GM23338 (cell line): ENCODE measurements at regions not wholly inside any gene's neighbourhood (a gene's known extent, or its start where the extent isn't known, plus 50 kb on each side); places are given as distances from the start of the nearest gene placed in this dataset.
A peak's percentile ranks its signal among the peaks of the same experiment; 100 is the strongest.

Experiments used
- ATAC-seq: fragments of 200-7000 bp; cut with Tn5 transposase; 3 replicates; pipeline ENCODE4 v1.9.1; 2020
- DNase-seq: peaks from one replicate; pipeline ENCODE4 v3.0.0-alpha.2; 2015; ENCODE audit warnings: low spot score
- H2AFZ ChIP-seq: fragments of 200-600 bp; sonication (generic); 2 replicates; pipeline ENCODE4 v1.8.0; 2016; ENCODE audit warnings: antibody characterized with exemption, mild to moderate bottlenecking, moderate library complexity
- H3F3A ChIP-seq: fragments of 200-600 bp; sonication (generic); replicated peaks from 2 replicates; pipeline ENCODE4 v1.8.0; 2017; ENCODE audit warnings: antibody characterized with exemption, mixed run types, low read depth
- H3K27ac ChIP-seq: fragments of 200-600 bp; sonication (generic); 2 replicates; pipeline ENCODE4 v1.6.1; 2016; ENCODE audit warnings: low read depth
- H3K27me3 ChIP-seq: fragments of 200-600 bp; sonication (generic); 2 replicates; pipeline ENCODE4 v1.8.0; 2016; ENCODE audit warnings: mild to moderate bottlenecking, mixed run types, moderate library complexity; ENCODE audit not compliant: insufficient read depth
- H3K36me3 ChIP-seq: fragments of 200-600 bp; sonication (generic); 2 replicates; pipeline ENCODE4 v1.8.0; 2016; ENCODE audit warnings: mild to moderate bottlenecking; ENCODE audit not compliant: insufficient read depth
- H3K4me1 ChIP-seq: fragments of 200-600 bp; sonication (generic); 2 replicates; pipeline ENCODE4 v1.8.0; 2016; ENCODE audit warnings: mild to moderate bottlenecking, moderate library complexity; ENCODE audit not compliant: insufficient read depth
- H3K4me2 ChIP-seq: fragments of 200-600 bp; sonication (generic); 2 replicates; pipeline ENCODE4 v1.7.1; 2017; ENCODE audit warnings: mixed run types
- H3K4me3 ChIP-seq: fragments of 200-600 bp; sonication (generic); 2 replicates; pipeline ENCODE4 v1.6.1; 2016; ENCODE audit warnings: mixed run types
- H3K79me2 ChIP-seq: fragments of 200-600 bp; sonication (generic); replicated peaks from 2 replicates; pipeline ENCODE4 v1.8.0; 2017; ENCODE audit warnings: mild to moderate bottlenecking; ENCODE audit not compliant: insufficient read depth
- H3K9me2 ChIP-seq: fragments of 200-600 bp; sonication (generic); 2 replicates; pipeline ENCODE4 v1.8.0; 2017; ENCODE audit not compliant: insufficient read depth
- H4K20me1 ChIP-seq: fragments of 200-600 bp; sonication (generic); replicated peaks from 2 replicates; pipeline ENCODE4 v1.8.0; 2017; ENCODE audit warnings: mild to moderate bottlenecking; ENCODE audit not compliant: insufficient read depth
- H3K27ac Mint-ChIP-seq: 2 replicates; pipeline ENCODE4 v1.8.0; 2020; ENCODE audit warnings: inconsistent platforms, mild to moderate bottlenecking, moderate library complexity, mixed read lengths
- H3K27me3 Mint-ChIP-seq: 3 replicates; pipeline ENCODE4 v1.8.0; 2022; ENCODE audit warnings: low read depth, mild to moderate bottlenecking, moderate library complexity, mixed read lengths, inconsistent platforms; ENCODE audit not compliant: insufficient read depth, poor library complexity
- H3K36me3 Mint-ChIP-seq: 3 replicates; pipeline ENCODE4 v1.8.0; 2021; ENCODE audit warnings: low read depth, mild to moderate bottlenecking, inconsistent platforms, moderate library complexity, mixed read lengths
- H3K4me1 Mint-ChIP-seq: 3 replicates; pipeline ENCODE4 v1.8.0; 2020; ENCODE audit warnings: mild to moderate bottlenecking, inconsistent platforms, mixed read lengths
- H3K4me3 Mint-ChIP-seq: 3 replicates; pipeline ENCODE4 v1.8.0; 2021; ENCODE audit warnings: moderate library complexity, mild to moderate bottlenecking, inconsistent platforms, mixed read lengths
- H3K9me3 Mint-ChIP-seq: 3 replicates; pipeline ENCODE4 v1.8.0; 2020; ENCODE audit warnings: moderate library complexity, mild to moderate bottlenecking, inconsistent platforms, mixed read lengths
- CREB1 ChIP-seq: fragments of 250-450 bp; sonication (Bioruptor Pico); IDR thresholded peaks from 2 replicates; pipeline ENCODE4 v1.5.0; 2020; ENCODE audit warnings: low read depth, mild to moderate bottlenecking, moderate library complexity
- CTCF ChIP-seq, 2 experiments: fragments of 200-600 bp in 1 of 2; sonication (generic) in 1 of 2; conservative IDR thresholded peaks; 2 replicates each; pipeline versions ENCODE4 v1.5.1 to v1.6.1; 2016 to 2017; ENCODE audit warnings: antibody characterized with exemption in 2 of 2, low read depth in 2 of 2, mild to moderate bottlenecking in 2 of 2, moderate library complexity in 1 of 2
- EZH2phosphoT487 ChIP-seq: fragments of 200-600 bp; sonication (generic); IDR thresholded peaks from one replicate; pipeline ENCODE4 v1.8.1; 2018; ENCODE audit warnings: antibody characterized with exemption; ENCODE audit not compliant: unreplicated experiment
- NANOG ChIP-seq: IDR thresholded peaks from 2 replicates; pipeline ENCODE4 v1.6.1; 2016; ENCODE audit warnings: antibody characterized with exemption, borderline replicate concordance
- REST ChIP-seq: IDR thresholded peaks from one replicate; pipeline ENCODE4 v1.6.1; 2018; ENCODE audit warnings: antibody characterized with exemption; ENCODE audit not compliant: unreplicated experiment
- STAT1 ChIP-seq: IDR thresholded peaks from one replicate; pipeline ENCODE4 v1.6.1; 2016; ENCODE audit warnings: antibody characterized with exemption; ENCODE audit not compliant: unreplicated experiment
- ZNF114 ChIP-seq: fragments of 250-450 bp; sonication (Bioruptor Pico); IDR thresholded peaks from 2 replicates; pipeline ENCODE4 v1.5.0; 2020; ENCODE audit warnings: mild to moderate bottlenecking, moderate library complexity

DNA sequence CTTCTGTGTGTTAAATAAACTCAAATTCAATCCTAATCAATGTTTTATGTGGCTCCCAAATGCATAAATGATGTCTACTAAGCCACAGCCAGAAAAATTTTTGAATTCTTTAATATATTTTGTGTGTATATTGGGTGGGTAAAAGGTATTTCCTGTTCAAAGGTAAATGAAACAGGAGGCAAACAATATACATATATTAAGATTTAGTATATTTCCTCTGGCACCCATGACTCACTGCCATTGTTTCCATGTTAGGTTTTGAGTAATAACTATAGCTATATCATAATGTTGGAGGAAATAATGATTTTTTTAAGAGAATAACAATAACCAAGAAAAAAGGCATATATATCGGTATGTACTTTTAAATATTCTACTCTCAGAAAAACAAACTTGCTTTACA lies 1071.9 kb upstream of the CDH10 start (continued):
- TF ChIP-seq NANOG (no peak), REST (no peak)

DNA sequence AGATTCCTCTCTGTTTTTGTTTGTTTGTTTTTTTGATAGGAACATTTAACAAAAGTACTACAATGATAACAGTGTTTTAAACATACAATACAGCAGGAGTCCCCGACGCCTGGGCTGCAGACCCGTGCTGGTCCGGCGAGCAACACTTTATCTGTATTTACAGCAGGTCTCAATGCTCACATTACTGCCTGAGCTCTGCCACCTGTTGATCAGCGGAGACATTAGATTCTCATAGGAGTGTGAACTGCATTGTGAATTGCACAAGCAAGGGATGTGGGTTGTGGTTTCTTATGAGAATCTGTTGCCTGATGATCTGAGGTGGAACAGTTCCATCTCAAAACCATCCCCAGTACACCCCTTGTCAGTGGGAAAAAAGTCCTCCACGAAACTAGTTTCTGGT lies 1068.5 kb upstream of the CDH10 start:
- H3K27me3 ChIP-seq: no peaks in the 10 kb centered on the region
- ATAC-seq: peak; percentile 81
- H3K27me3 Mint-ChIP-seq: no peaks in the 10 kb centered on the region

More for the DNA sequence above, 1068.5 kb upstream of the CDH10 start:
- no peaks in the 10 kb centered on the region for H3K36me3 Mint-ChIP-seq
- no peaks in the 10 kb centered on the region for H3K36me3 ChIP-seq
- peak; percentile 46 for DNase-seq
- H3K27ac Mint-ChIP-seq: no peak overlapping the region
- TF ChIP-seq EZH2phosphoT487 (no peak), NANOG (no peak), CTCF (conservative IDR thresholded peaks at IDR 0.05; ENCODE audit: low read depth in 2 of 2) (peak; percentile 19 to 68; a peak in 2 of 4 replicates), ZNF114 (CRISPR knock-in tag) (no peak), STAT1 (no peak), CREB1 (no peak), REST (no peak)
- no peaks in the 10 kb centered on the region for H3K9me3 Mint-ChIP-seq
- H3K4me1 ChIP-seq: 0 out of 2 replicates have a peak, but pooled peaks cover 4% of the 10 kb centered on the region
- no peaks in the 10 kb centered on the region for H3K9me2 ChIP-seq
- no peaks in the 10 kb centered on the region for H4K20me1 ChIP-seq
- no peak overlapping the region for H2AFZ ChIP-seq
- H3K4me3 Mint-ChIP-seq: no peak overlapping the region
- no peak overlapping the region for H3K27ac ChIP-seq
- H3K4me3 ChIP-seq: no peak overlapping the region
- no peaks in the 10 kb centered on the region for H3K79me2 ChIP-seq
- no peak overlapping the region for H3K4me2 ChIP-seq
- H3F3A ChIP-seq: no peaks in the 10 kb centered on the region
- peaks cover 22% of the 10 kb centered on the region; the same call in 2 of the 3 replicates for H3K4me1 Mint-ChIP-seq
